G401 (cell line): ENCODE measurements at regions not wholly inside any gene's neighbourhood (a gene's known extent, or its start where the extent isn't known, plus 50 kb on each side); places are given as distances from the start of the nearest gene placed in this dataset.
A peak's percentile ranks its signal among the peaks of the same experiment; 100 is the strongest.
"Not testable (repeated sequence)": the region's sequence is repeated elsewhere in the genome, so short reads cannot be mapped to it uniquely, and the experiment has no call there.

Experiments
- DNase-seq: peaks from one replicate; pipeline ENCODE4 v3.0.0-alpha.2; 2015; ENCODE audit warnings: low spot score
- in situ Hi-C: cut with HindIII; loops from 2 replicates; pipeline ENCODE4 v1.10.0; 2016; ENCODE audit warnings: low sequenced_read_pairs, mixed read lengths

DNA sequence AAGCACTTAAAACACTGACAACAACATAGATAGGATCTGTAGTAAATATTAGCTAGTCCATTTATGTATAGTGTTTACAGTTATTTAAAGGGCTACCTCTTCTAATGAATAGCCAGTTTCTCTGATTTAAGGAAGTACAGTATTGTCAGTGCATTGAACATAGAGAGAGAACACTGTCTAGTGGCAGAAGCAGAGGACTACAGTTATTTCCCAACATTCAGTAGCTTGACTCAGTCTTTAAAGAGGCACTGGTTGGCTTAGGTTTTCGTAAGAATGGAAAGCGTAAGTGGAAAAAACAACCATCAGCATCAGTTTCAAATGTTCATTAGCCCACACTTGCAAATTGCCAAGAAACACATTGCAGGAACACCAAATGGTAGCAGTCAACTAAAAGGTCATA, 125.0 kb upstream of the HMGA2 start:
- no peak for DNase-seq
- in situ Hi-C loops = no loop called here

DNA sequence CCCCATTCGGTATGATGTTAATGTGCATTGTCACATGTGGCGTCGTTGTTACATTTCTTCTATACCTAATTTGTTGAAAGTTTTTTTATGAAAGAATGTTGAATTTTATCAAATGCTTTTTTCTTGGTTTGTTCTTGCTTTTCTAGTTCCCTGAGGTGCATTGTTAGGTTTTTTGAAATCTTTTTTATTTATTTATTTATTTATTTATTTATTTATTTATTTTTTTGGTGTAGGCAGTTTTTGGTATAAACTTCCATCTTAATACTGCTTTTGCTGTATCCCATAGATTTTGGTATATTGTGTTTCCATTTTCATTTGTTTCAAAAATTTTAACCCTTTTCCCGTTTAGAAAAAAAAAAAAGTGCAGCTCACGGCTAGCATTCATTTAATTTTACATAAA, 121.1 kb upstream of the HMGA2 start:
- DNase-seq = no peak
- in situ Hi-C loops = no loop called here

DNA sequence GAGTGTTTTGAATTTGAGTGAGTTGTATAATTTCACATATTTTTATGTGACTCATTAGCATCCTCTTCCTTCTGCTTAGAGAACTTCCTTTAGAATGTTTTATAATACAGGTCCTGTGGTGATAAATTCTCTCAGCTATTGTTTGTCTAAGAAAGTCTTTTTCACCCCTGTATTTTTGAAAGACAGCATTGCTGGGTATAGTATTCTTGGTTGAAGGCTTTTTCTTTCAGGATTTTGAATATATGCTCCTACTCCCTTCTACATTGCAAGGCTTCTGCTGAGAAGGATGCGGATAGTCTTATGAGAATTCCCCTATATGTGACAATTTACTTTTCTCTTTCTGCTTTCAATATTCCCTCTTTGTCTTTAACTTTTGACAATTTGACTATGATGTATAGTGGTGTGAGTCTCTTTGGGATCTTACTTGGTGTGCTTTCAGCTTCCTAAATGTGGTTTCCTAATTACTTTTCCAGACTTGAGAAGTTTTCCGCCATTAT, 118.9 kb upstream of the HMGA2 start:
- DNase-seq = no peak
- in situ Hi-C loops = no loop called here

DNA sequence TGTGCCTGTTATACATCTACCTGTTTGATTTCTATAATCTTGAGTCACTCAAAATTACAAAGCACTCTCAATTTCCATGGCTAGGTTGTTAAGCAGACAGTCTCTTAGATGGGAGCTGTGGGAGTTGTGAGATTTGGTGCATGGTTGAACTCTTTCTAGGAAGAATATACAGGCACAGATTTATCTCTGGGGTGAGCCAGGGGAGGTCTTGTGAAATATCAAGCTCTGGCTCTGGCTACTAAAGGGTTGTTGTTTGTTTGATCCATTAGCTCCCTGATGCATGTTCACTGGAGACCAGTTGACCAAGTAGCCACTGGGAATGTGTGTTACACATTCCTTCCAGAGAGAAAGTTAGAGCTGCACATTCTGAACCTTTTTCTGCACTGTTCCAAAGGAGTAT, 117.2 kb upstream of the HMGA2 start:
- no peak for DNase-seq
- in situ Hi-C loops = no loop called here

GRCh38 chr12:65712260-65713004, 111.9 kb upstream of the HMGA2 start:
- in situ Hi-C loops = no loop called here
- DNase-seq = no peak

- in situ Hi-C loops = no loop called here
- no peak for DNase-seq
These were observed 108.3 kb upstream of the HMGA2 start for GRCh38 chr12:65715961-65716360.

GRCh38 chr12:65720136-65721130, 103.8 kb upstream of the HMGA2 start:
- no peak for DNase-seq
- in situ Hi-C loops = no loop called here

DNA sequence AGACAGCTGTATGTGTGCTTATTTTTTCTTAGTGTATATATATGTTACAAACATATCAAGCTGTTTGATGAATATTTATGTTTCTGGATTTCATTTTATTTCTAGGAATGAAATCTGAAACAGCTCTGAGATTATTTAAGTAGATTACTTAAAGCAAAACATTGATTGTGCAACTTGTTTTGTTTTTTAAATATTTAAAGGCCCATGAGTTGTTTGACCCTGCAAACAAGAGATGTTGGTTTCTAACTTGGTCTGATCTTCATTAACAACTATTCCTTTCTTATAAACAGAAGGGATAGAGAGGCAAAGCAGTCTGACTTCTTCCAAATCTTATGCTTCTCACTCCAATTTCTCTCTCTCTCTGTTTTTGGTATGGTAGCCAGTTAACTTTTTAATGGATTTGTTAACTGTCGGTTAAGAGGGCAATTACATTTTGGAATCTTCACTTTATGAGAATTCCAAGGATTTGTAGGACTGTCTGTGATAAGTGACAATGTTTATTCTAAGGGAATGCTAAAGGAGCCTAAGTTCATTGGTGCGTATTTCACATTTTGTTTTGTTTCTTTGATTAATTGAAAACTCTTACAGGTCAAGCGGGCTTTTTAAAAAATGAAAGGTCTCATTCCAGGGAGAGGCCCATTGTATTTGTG, 102.6 kb upstream of the HMGA2 start:
- DNase-seq = peak; percentile 62
- in situ Hi-C loops = no loop called here

GRCh38 chr12:65725376-65725775, 98.9 kb upstream of the HMGA2 start:
- DNase-seq = no peak
- in situ Hi-C loops = no loop called here

DNA sequence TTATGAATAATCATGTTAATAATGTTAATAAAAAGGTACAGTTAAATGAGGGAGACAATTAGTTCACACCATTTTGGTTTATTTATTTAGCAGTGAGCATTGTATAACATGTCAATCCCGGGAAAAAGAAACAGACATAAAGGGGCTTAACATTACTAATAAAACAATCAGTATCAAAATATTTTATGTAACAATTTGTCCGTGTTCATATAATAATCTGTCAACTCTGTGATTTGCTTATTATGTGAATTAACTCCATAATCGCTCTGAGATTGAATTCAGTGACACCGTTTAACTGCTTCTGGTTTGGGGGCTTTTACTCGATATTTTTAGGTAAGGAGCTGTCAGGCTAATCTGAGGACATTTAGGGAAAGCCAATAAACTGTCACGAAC, 95.8 kb upstream of the HMGA2 start:
- DNase-seq = no peak
- in situ Hi-C loops = no loop called here

- in situ Hi-C loops = no loop called here
- no peak for DNase-seq
These were observed 95.2 kb upstream of the HMGA2 start for GRCh38 chr12:65728848-65729793.

DNA sequence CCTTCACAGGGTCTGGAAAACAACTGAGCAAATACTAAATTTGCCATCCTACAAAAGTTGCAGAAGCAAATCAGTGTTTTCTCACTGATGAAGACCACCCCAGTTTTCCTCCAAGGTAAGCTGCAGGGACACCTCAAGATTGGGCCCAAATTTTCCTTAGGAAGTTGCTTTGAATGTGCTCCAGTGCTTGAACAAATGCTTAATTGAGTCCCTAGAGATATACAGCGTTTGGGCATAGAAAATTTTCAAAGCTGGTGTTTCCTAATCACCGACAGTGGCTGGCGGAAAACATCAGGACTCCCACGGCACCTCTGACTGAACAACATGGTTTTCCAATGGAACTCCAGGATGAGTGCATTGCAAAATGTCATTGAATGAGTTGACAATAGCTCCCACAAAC, 92.5 kb upstream of the HMGA2 start:
- in situ Hi-C loops = no loop called here
- DNase-seq = no peak

GRCh38 chr12:65733643-65734042, 90.6 kb upstream of the HMGA2 start:
- DNase-seq, in situ Hi-C loops: not testable (repeated sequence)

DNA sequence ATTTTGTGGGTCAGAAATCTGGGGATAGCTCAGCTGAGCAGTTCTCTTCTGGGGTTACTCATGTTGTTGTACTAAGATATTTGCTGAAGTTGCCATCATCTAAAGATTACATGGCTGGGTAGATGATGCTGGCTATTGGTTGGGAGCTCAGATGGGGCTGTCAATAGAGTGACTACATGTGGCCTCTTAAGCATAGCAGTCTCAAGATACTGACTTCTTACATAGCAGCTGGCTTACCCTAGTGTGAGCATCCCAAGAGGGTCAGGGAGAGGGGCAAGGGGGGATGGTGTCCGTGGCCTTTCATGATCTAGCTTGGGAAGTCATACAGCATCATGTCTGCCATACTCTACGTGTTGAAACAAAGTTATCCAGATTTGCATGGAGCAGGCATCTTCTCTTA, 90.1 kb upstream of the HMGA2 start:
- in situ Hi-C loops = no loop called here
- no peak for DNase-seq

- no peak for DNase-seq
- in situ Hi-C loops = no loop called here
These were observed 84.7 kb upstream of the HMGA2 start for GRCh38 chr12:65739606-65740005.

GRCh38 chr12:65740506-65740872, 83.8 kb upstream of the HMGA2 start:
- no peak for DNase-seq
- in situ Hi-C loops = no loop called here

DNA sequence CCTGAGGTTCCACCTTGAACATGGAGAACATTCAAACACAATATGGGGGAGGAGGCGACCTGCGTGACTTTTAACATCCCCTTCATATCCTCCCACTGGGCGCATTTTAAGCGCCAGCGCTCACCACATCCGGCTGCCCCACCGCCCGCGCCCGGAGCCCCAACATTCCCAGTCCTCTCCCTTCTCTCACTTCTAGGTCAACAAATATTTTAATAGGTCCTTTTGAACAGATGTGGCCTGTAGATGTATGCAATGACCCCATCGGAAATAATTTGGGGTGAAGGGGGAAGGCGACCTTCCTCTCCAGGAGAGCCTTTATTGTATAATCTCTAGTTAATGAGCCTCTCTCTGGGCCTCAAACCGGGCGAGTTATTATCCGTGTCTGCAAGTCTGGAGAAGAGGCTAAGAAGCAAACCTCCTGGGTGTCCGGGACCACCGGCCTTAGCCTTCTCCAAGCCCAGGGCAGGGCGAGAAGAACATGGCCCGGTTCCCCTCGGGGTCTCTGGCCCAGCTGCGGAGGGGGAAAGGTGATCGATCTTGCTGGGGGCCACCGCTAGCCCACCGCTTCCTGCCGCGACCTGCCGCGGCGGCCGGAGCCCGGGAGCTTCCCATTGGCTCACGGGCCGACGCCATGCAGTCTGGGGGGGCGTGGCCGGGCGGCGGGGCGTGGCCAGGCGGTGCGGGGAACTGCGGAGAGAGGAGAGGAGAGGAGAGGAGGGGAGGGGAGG, 83.2 kb upstream of the HMGA2 start:
- DNase-seq = peak; percentile 47
- in situ Hi-C loops = no loop called here

GRCh38 chr12:65741656-65742017, 82.6 kb upstream of the HMGA2 start:
- no peak for DNase-seq
- in situ Hi-C loops = no loop called here
